ENCODE measurements at regions not wholly inside any gene's neighbourhood (a gene's known extent, or its start where the extent isn't known, plus 50 kb on each side); places are given as distances from the start of the nearest gene placed in this dataset.
"Not testable (repeated sequence)": the region's sequence is repeated elsewhere in the genome, so short reads cannot be mapped to it uniquely, and the experiment has no call there.

DNA sequence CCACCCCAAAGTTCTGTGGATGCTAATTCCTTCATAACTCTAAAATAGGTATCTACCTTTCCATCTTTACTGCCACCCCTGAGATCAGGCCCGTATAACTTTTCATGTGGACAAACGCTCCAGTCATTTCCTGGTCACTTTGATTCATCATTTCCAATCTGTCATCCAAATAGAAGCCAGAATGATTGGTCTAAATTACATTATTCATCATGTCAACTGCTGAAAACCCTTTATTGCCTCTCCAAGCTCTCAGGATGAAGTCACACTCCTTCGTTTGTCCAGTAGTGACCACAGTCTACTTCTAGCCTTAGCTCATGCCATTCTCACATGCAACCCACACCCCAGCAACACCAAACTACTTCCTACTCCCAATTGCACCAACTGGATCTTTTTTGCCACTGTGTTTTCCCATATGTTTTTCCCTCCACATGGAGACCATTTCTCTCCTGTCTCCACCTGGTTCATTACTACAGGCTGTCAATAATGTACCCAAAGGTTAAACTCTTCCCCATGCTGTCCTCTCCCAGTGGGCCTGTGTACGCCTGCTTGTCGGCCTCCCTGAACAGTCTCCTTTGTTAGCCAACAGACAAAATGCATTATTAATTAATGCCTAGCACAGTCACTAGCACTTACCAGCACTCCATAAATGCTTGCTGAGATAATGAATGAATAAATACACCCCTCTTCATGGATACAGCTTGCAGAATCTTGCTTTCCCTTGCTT, 382.6 kb upstream of the NOCT start:
- Histone ChIP-seq H3K4me3 (ENCODE audit: low read depth, low read length) (no peak overlapping the region), H3K9me3 (no peaks in the 10 kb centered on the region), H3K27me3 (no peaks in the 10 kb centered on the region), H3K4me1 (peaks cover 8% of the 10 kb centered on the region; the same call in 1 of the 2 replicates), H3K36me3 (no peaks in the 10 kb centered on the region)
- no peak for DNase-seq
- TF ChIP-seq, protein P1, sequence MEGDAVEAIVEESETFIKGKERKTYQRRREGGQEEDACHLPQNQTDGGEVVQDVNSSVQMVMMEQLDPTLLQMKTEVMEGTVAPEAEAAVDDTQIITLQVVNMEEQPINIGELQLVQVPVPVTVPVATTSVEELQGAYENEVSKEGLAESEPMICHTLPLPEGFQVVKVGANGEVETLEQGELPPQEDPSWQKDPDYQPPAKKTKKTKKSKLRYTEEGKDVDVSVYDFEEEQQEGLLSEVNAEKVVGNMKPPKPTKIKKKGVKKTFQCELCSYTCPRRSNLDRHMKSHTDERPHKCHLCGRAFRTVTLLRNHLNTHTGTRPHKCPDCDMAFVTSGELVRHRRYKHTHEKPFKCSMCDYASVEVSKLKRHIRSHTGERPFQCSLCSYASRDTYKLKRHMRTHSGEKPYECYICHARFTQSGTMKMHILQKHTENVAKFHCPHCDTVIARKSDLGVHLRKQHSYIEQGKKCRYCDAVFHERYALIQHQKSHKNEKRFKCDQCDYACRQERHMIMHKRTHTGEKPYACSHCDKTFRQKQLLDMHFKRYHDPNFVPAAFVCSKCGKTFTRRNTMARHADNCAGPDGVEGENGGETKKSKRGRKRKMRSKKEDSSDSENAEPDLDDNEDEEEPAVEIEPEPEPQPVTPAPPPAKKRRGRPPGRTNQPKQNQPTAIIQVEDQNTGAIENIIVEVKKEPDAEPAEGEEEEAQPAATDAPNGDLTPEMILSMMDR (IDR thresholded peaks at IDR 0.05; ENCODE audit: low read depth, low read length): no peak

- Histone ChIP-seq H3K36me3 (no peaks in the 10 kb centered on the region), H3K4me3 (ENCODE audit: low read depth, low read length) (no peak overlapping the region), H3K4me1 (no peaks in the 10 kb centered on the region), H3K27me3 (no peaks in the 10 kb centered on the region), H3K9me3 (no peaks in the 10 kb centered on the region)
- TF ChIP-seq, protein P1 (IDR thresholded peaks at IDR 0.05; ENCODE audit: low read depth, low read length): no peak
- no peak for DNase-seq
These were observed 384.9 kb upstream of the NOCT start for GRCh38 chr4:138630666-138631065.

- Histone ChIP-seq H3K9me3 (no peaks in the 10 kb centered on the region), H3K4me3 (ENCODE audit: low read depth, low read length) (no peak overlapping the region)
- TF ChIP-seq, protein P1 (IDR thresholded peaks at IDR 0.05; ENCODE audit: low read depth, low read length): no peak
These were observed 385.9 kb upstream of the NOCT start for GRCh38 chr4:138629669-138630068.

GRCh38 chr4:138627096-138627495, 384.9 kb upstream of the SLC7A11 start:
- Histone ChIP-seq H3K9me3 (no peaks in the 10 kb centered on the region), H3K36me3 (no peaks in the 10 kb centered on the region), H3K4me3 (ENCODE audit: low read depth, low read length) (no peak overlapping the region), H3K4me1 (no peaks in the 10 kb centered on the region), H3K27me3 (no peaks in the 10 kb centered on the region)
- TF ChIP-seq, protein P1 (IDR thresholded peaks at IDR 0.05; ENCODE audit: low read depth, low read length): no peak
- DNase-seq: no peak

More at GRCh38 chr4:138629669-138630068, 385.9 kb upstream of the NOCT start:
- Histone ChIP-seq H3K4me1 (no peaks in the 10 kb centered on the region), H3K36me3 (no peaks in the 10 kb centered on the region), H3K27me3 (no peaks in the 10 kb centered on the region)
- no peak for DNase-seq

- H3K36me3 ChIP-seq; H3K4me3 ChIP-seq (ENCODE audit: low read depth, low read length); DNase-seq; H3K27me3 ChIP-seq; H3K4me1 ChIP-seq; H3K9me3 ChIP-seq: not testable (repeated sequence)
These were observed 380.2 kb upstream of the SLC7A11 start for GRCh38 chr4:138622362-138622761.

DNA sequence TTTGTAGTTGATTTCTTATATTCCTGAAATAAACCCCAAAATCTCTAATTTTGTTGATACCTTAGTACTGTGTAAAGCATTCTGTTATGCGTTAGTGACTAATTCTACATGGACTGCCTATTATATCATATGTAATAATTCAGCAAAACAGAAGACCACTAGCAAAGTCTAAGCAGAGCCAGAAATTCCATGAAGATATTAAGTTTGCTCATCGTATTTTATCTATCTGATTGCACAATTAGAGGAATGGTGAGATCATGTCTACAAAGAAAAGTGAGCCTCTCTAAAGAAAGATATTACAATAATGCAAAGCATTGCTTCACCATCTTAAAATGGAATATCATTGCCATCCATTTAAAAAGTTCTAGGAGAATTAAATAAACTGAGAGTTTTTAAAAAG, 374.6 kb upstream of the SLC7A11 start:
- Histone ChIP-seq H3K9me3 (no peaks in the 10 kb centered on the region), H3K4me3 (ENCODE audit: low read depth, low read length) (no peak overlapping the region), H3K4me1 (peaks cover 20% of the 10 kb centered on the region), H3K36me3 (no peaks in the 10 kb centered on the region), H3K27me3 (no peaks in the 10 kb centered on the region)
- no peak for DNase-seq
- TF ChIP-seq, protein P1 (IDR thresholded peaks at IDR 0.05; ENCODE audit: low read depth, low read length): no peak
